Activated B cell treated with CpG ODN at 0.5 μM for 24 hours (primary cell): ENCODE measurements at regions not wholly inside any gene's neighbourhood (a gene's known extent, or its start where the extent isn't known, plus 50 kb on each side); places are given as distances from the start of the nearest gene placed in this dataset.
"Not testable (repeated sequence)": the region's sequence is repeated elsewhere in the genome, so short reads cannot be mapped to it uniquely, and the experiment has no call there.

Experiments used
- ATAC-seq: fragments of 200-7000 bp; cut with Tn5 transposase; one replicate; pipeline ENCODE4 v1.10.0; 2021; ENCODE audit warnings: low read depth, mild to moderate bottlenecking, moderate library complexity
- CTCF ChIA-PET: fragments of 350-600 bp; sonication (Branson Sonifier 250); formaldehyde crosslinking; loops from one replicate; lab custom pipeline; 2021; ENCODE audit warnings: antibody characterized with exemption; lab: Charles Lee
- POLR2A ChIA-PET: fragments of 350-600 bp; sonication (Branson Sonifier 250); formaldehyde crosslinking; loops from one replicate; lab custom pipeline; 2021; ENCODE audit warnings: antibody characterized with exemption; lab: Charles Lee
- DNase-seq: peaks from one replicate; pipeline ENCODE4 v3.0.0; 2022
- H3K27ac Mint-ChIP-seq: one replicate; pipeline ENCODE4 v1.8.0; 2020; ENCODE audit warnings: mixed read lengths
- H3K27me3 Mint-ChIP-seq: one replicate; pipeline ENCODE4 v1.8.0; 2021; ENCODE audit warnings: mixed read lengths
- H3K36me3 Mint-ChIP-seq: one replicate; pipeline ENCODE4 v1.8.0; 2021; ENCODE audit warnings: low read depth, mixed read lengths
- H3K4me1 Mint-ChIP-seq: one replicate; pipeline ENCODE4 v1.8.0; 2021; ENCODE audit warnings: mixed read lengths
- H3K4me3 Mint-ChIP-seq: one replicate; pipeline ENCODE4 v1.8.0; 2020; ENCODE audit warnings: mild to moderate bottlenecking, mixed read lengths
- H3K9me3 Mint-ChIP-seq: one replicate; pipeline ENCODE4 v1.8.0; 2020; ENCODE audit warnings: mixed read lengths
- CTCF ChIP-seq: fragments of 200-600 bp; IDR thresholded peaks from one replicate; pipeline ENCODE4 v1.8.0; 2022; ENCODE audit warnings: antibody characterized with exemption, mild to moderate bottlenecking
- intact Hi-C: fragments of 100-400 bp; cut with micrococcal nuclease; formaldehyde crosslinking; loops from one replicate; pipeline ENCODE4 v1.15.1; 2024

GRCh38 chr20:40006168-40006860 is 682.7 kb downstream of the MAFB start:
- H3K4me3 Mint-ChIP-seq, result no peak overlapping the region
- H3K9me3 Mint-ChIP-seq, result no peaks in the 10 kb centered on the region
- POLR2A ChIA-PET, result no interaction called here
- ATAC-seq (no peak), DNase-seq (no peak)
- H3K36me3 Mint-ChIP-seq, result no peaks in the 10 kb centered on the region
- no peak overlapping the region for H3K27ac Mint-ChIP-seq
- intact Hi-C loops, result no loop called here
- TF ChIP-seq CTCF, result no peak
- CTCF ChIA-PET, result no interaction called here
- no peaks in the 10 kb centered on the region for H3K4me1 Mint-ChIP-seq
- H3K27me3 Mint-ChIP-seq, result no peaks in the 10 kb centered on the region

GRCh38 chr20:40004092-40004491 is 684.9 kb downstream of the MAFB start:
- intact Hi-C loops, CTCF ChIA-PET, H3K9me3 Mint-ChIP-seq, DNase-seq, H3K4me1 Mint-ChIP-seq, POLR2A ChIA-PET, ATAC-seq, H3K27ac Mint-ChIP-seq, H3K27me3 Mint-ChIP-seq, H3K4me3 Mint-ChIP-seq, H3K36me3 Mint-ChIP-seq: not testable (repeated sequence)

GRCh38 chr20:39993742-39994141 is 695.3 kb downstream of the MAFB start:
- CTCF ChIA-PET, result no interaction called here
- peaks cover 11% of the 10 kb centered on the region for H3K9me3 Mint-ChIP-seq
- DNase-seq (no peak), ATAC-seq (no peak)
- H3K27me3 Mint-ChIP-seq, result no peaks in the 10 kb centered on the region
- intact Hi-C loops, result no loop called here
- no peak overlapping the region for H3K27ac Mint-ChIP-seq
- H3K4me3 Mint-ChIP-seq, result no peak overlapping the region
- no peaks in the 10 kb centered on the region for H3K36me3 Mint-ChIP-seq
- POLR2A ChIA-PET, result no interaction called here
- no peak for TF ChIP-seq CTCF
- H3K4me1 Mint-ChIP-seq, result no peaks in the 10 kb centered on the region

- no peak for DNase-seq
- no peaks in the 10 kb centered on the region for H3K27me3 Mint-ChIP-seq
- H3K4me3 Mint-ChIP-seq, result no peak overlapping the region
- H3K27ac Mint-ChIP-seq, result no peak overlapping the region
- intact Hi-C loops, result no loop called here
- no peaks in the 10 kb centered on the region for H3K36me3 Mint-ChIP-seq
- no peak for ATAC-seq
- no peak for TF ChIP-seq CTCF
- ChIA-PET POLR2A (no interaction called here), CTCF (no interaction called here)
- H3K9me3 Mint-ChIP-seq, result peaks cover 8% of the 10 kb centered on the region
- no peaks in the 10 kb centered on the region for H3K4me1 Mint-ChIP-seq
Observed at GRCh38 chr20:39990692-39991091, 698.3 kb downstream of the MAFB start.

GRCh38 chr20:39988991-39989390 is 700.0 kb downstream of the MAFB start:
- POLR2A ChIA-PET, result no interaction called here
- Mint-ChIP-seq H3K4me1 (no peaks in the 10 kb centered on the region), H3K36me3 (no peaks in the 10 kb centered on the region), H3K4me3 (no peak overlapping the region), H3K9me3 (peaks cover 8% of the 10 kb centered on the region), H3K27me3 (no peaks in the 10 kb centered on the region), H3K27ac (no peak overlapping the region)
- no peak for DNase-seq
- TF ChIP-seq CTCF, result no peak
- intact Hi-C loops, result no loop called here
- CTCF ChIA-PET, result no interaction called here
- no peak for ATAC-seq
